GM23338 (cell line): ENCODE measurements at regions not wholly inside any gene's neighbourhood (a gene's known extent, or its start where the extent isn't known, plus 50 kb on each side); places are given as distances from the start of the nearest gene placed in this dataset.

Experiments
- ATAC-seq: fragments of 200-7000 bp; cut with Tn5 transposase; 3 replicates; pipeline ENCODE4 v1.9.1; 2020
- DNase-seq: peaks from one replicate; pipeline ENCODE4 v3.0.0-alpha.2; 2015; ENCODE audit warnings: low spot score
- H2AFZ ChIP-seq: fragments of 200-600 bp; sonication (generic); 2 replicates; pipeline ENCODE4 v1.8.0; 2016; ENCODE audit warnings: antibody characterized with exemption, mild to moderate bottlenecking, moderate library complexity
- H3F3A ChIP-seq: fragments of 200-600 bp; sonication (generic); replicated peaks from 2 replicates; pipeline ENCODE4 v1.8.0; 2017; ENCODE audit warnings: antibody characterized with exemption, mixed run types, low read depth
- H3K27ac ChIP-seq: fragments of 200-600 bp; sonication (generic); 2 replicates; pipeline ENCODE4 v1.6.1; 2016; ENCODE audit warnings: low read depth
- H3K27me3 ChIP-seq: fragments of 200-600 bp; sonication (generic); 2 replicates; pipeline ENCODE4 v1.8.0; 2016; ENCODE audit warnings: mild to moderate bottlenecking, mixed run types, moderate library complexity; ENCODE audit not compliant: insufficient read depth
- H3K36me3 ChIP-seq: fragments of 200-600 bp; sonication (generic); 2 replicates; pipeline ENCODE4 v1.8.0; 2016; ENCODE audit warnings: mild to moderate bottlenecking; ENCODE audit not compliant: insufficient read depth
- H3K4me1 ChIP-seq: fragments of 200-600 bp; sonication (generic); 2 replicates; pipeline ENCODE4 v1.8.0; 2016; ENCODE audit warnings: mild to moderate bottlenecking, moderate library complexity; ENCODE audit not compliant: insufficient read depth
- H3K4me2 ChIP-seq: fragments of 200-600 bp; sonication (generic); 2 replicates; pipeline ENCODE4 v1.7.1; 2017; ENCODE audit warnings: mixed run types
- H3K4me3 ChIP-seq: fragments of 200-600 bp; sonication (generic); 2 replicates; pipeline ENCODE4 v1.6.1; 2016; ENCODE audit warnings: mixed run types
- H3K79me2 ChIP-seq: fragments of 200-600 bp; sonication (generic); replicated peaks from 2 replicates; pipeline ENCODE4 v1.8.0; 2017; ENCODE audit warnings: mild to moderate bottlenecking; ENCODE audit not compliant: insufficient read depth
- H3K9me2 ChIP-seq: fragments of 200-600 bp; sonication (generic); 2 replicates; pipeline ENCODE4 v1.8.0; 2017; ENCODE audit not compliant: insufficient read depth
- H4K20me1 ChIP-seq: fragments of 200-600 bp; sonication (generic); replicated peaks from 2 replicates; pipeline ENCODE4 v1.8.0; 2017; ENCODE audit warnings: mild to moderate bottlenecking; ENCODE audit not compliant: insufficient read depth
- H3K27ac Mint-ChIP-seq: 2 replicates; pipeline ENCODE4 v1.8.0; 2020; ENCODE audit warnings: inconsistent platforms, mild to moderate bottlenecking, moderate library complexity, mixed read lengths
- H3K27me3 Mint-ChIP-seq: 3 replicates; pipeline ENCODE4 v1.8.0; 2022; ENCODE audit warnings: low read depth, mild to moderate bottlenecking, moderate library complexity, mixed read lengths, inconsistent platforms; ENCODE audit not compliant: insufficient read depth, poor library complexity
- H3K36me3 Mint-ChIP-seq: 3 replicates; pipeline ENCODE4 v1.8.0; 2021; ENCODE audit warnings: low read depth, mild to moderate bottlenecking, inconsistent platforms, moderate library complexity, mixed read lengths
- H3K4me1 Mint-ChIP-seq: 3 replicates; pipeline ENCODE4 v1.8.0; 2020; ENCODE audit warnings: mild to moderate bottlenecking, inconsistent platforms, mixed read lengths
- H3K4me3 Mint-ChIP-seq: 3 replicates; pipeline ENCODE4 v1.8.0; 2021; ENCODE audit warnings: moderate library complexity, mild to moderate bottlenecking, inconsistent platforms, mixed read lengths
- H3K9me3 Mint-ChIP-seq: 3 replicates; pipeline ENCODE4 v1.8.0; 2020; ENCODE audit warnings: moderate library complexity, mild to moderate bottlenecking, inconsistent platforms, mixed read lengths
- JUNB ChIP-seq: IDR thresholded peaks from one replicate; pipeline ENCODE4 v1.6.1; 2016; ENCODE audit warnings: antibody characterized with exemption; ENCODE audit not compliant: unreplicated experiment
- POLR2AphosphoS5 ChIP-seq: IDR thresholded peaks from 2 replicates; pipeline ENCODE4 v1.6.1; 2016; ENCODE audit warnings: antibody characterized with exemption, low read depth
- ZNF114 ChIP-seq: fragments of 250-450 bp; sonication (Bioruptor Pico); IDR thresholded peaks from 2 replicates; pipeline ENCODE4 v1.5.0; 2020; ENCODE audit warnings: mild to moderate bottlenecking, moderate library complexity
- ZNF331 ChIP-seq: fragments of 250-450 bp; sonication (Bioruptor Pico); IDR thresholded peaks from 2 replicates; pipeline ENCODE4 v1.5.0; 2020; ENCODE audit warnings: low read depth, mild to moderate bottlenecking, moderate library complexity
- TF ChIP-seq, protein P1 (sequence below): IDR thresholded peaks from one replicate; pipeline ENCODE4 v1.6.1; 2018; ENCODE audit warnings: antibody characterized with exemption; ENCODE audit not compliant: unreplicated experiment
- TF ChIP-seq, protein P2 (sequence below): fragments of 250-450 bp; sonication (Bioruptor Pico); IDR thresholded peaks from 2 replicates; pipeline ENCODE4 v1.5.0; 2020; ENCODE audit warnings: mild to moderate bottlenecking, moderate library complexity

DNA sequence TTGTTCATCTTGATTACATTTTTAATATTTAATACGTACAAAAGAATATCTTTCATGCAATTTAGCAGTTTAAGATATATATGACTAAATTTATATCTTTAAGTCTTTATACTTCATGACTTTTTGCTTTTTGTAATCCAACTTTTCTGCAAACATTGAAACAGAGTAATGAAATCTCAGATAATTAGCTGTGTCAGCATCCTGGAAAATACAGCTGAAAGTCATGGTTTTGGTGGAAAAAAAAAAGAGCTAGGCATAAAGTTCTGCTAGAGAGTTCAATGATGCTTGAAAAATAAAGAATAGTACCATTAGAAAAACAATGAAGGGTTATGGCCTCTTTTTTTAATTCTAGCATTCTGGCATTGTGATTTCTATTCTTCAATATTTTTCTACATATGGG, 387.4 kb upstream of the ROBO2 start:
- no peaks in the 10 kb centered on the region for H4K20me1 ChIP-seq
- H2AFZ ChIP-seq: no peak overlapping the region
- H3K27ac ChIP-seq: no peak overlapping the region
- no peaks in the 10 kb centered on the region for H3K36me3 Mint-ChIP-seq
- no peaks in the 10 kb centered on the region for H3K9me2 ChIP-seq
- H3K9me3 Mint-ChIP-seq: no peaks in the 10 kb centered on the region
- H3K4me1 Mint-ChIP-seq: peaks cover 33% of the 10 kb centered on the region
- peaks cover 13% of the 10 kb centered on the region for H3K27me3 ChIP-seq
- no peaks in the 10 kb centered on the region for H3K36me3 ChIP-seq
- no peak overlapping the region for H3K4me2 ChIP-seq
- no peaks in the 10 kb centered on the region for H3K79me2 ChIP-seq
- no peak overlapping the region for H3K4me3 Mint-ChIP-seq
- H3K27ac Mint-ChIP-seq: no peak overlapping the region
- no peak for TF ChIP-seq ZNF114
- TF ChIP-seq, protein P1, sequence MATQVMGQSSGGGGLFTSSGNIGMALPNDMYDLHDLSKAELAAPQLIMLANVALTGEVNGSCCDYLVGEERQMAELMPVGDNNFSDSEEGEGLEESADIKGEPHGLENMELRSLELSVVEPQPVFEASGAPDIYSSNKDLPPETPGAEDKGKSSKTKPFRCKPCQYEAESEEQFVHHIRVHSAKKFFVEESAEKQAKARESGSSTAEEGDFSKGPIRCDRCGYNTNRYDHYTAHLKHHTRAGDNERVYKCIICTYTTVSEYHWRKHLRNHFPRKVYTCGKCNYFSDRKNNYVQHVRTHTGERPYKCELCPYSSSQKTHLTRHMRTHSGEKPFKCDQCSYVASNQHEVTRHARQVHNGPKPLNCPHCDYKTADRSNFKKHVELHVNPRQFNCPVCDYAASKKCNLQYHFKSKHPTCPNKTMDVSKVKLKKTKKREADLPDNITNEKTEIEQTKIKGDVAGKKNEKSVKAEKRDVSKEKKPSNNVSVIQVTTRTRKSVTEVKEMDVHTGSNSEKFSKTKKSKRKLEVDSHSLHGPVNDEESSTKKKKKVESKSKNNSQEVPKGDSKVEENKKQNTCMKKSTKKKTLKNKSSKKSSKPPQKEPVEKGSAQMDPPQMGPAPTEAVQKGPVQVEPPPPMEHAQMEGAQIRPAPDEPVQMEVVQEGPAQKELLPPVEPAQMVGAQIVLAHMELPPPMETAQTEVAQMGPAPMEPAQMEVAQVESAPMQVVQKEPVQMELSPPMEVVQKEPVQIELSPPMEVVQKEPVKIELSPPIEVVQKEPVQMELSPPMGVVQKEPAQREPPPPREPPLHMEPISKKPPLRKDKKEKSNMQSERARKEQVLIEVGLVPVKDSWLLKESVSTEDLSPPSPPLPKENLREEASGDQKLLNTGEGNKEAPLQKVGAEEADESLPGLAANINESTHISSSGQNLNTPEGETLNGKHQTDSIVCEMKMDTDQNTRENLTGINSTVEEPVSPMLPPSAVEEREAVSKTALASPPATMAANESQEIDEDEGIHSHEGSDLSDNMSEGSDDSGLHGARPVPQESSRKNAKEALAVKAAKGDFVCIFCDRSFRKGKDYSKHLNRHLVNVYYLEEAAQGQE: no peak
- TF ChIP-seq JUNB: no peak
- no peak for TF ChIP-seq POLR2AphosphoS5
- TF ChIP-seq, protein P2, sequence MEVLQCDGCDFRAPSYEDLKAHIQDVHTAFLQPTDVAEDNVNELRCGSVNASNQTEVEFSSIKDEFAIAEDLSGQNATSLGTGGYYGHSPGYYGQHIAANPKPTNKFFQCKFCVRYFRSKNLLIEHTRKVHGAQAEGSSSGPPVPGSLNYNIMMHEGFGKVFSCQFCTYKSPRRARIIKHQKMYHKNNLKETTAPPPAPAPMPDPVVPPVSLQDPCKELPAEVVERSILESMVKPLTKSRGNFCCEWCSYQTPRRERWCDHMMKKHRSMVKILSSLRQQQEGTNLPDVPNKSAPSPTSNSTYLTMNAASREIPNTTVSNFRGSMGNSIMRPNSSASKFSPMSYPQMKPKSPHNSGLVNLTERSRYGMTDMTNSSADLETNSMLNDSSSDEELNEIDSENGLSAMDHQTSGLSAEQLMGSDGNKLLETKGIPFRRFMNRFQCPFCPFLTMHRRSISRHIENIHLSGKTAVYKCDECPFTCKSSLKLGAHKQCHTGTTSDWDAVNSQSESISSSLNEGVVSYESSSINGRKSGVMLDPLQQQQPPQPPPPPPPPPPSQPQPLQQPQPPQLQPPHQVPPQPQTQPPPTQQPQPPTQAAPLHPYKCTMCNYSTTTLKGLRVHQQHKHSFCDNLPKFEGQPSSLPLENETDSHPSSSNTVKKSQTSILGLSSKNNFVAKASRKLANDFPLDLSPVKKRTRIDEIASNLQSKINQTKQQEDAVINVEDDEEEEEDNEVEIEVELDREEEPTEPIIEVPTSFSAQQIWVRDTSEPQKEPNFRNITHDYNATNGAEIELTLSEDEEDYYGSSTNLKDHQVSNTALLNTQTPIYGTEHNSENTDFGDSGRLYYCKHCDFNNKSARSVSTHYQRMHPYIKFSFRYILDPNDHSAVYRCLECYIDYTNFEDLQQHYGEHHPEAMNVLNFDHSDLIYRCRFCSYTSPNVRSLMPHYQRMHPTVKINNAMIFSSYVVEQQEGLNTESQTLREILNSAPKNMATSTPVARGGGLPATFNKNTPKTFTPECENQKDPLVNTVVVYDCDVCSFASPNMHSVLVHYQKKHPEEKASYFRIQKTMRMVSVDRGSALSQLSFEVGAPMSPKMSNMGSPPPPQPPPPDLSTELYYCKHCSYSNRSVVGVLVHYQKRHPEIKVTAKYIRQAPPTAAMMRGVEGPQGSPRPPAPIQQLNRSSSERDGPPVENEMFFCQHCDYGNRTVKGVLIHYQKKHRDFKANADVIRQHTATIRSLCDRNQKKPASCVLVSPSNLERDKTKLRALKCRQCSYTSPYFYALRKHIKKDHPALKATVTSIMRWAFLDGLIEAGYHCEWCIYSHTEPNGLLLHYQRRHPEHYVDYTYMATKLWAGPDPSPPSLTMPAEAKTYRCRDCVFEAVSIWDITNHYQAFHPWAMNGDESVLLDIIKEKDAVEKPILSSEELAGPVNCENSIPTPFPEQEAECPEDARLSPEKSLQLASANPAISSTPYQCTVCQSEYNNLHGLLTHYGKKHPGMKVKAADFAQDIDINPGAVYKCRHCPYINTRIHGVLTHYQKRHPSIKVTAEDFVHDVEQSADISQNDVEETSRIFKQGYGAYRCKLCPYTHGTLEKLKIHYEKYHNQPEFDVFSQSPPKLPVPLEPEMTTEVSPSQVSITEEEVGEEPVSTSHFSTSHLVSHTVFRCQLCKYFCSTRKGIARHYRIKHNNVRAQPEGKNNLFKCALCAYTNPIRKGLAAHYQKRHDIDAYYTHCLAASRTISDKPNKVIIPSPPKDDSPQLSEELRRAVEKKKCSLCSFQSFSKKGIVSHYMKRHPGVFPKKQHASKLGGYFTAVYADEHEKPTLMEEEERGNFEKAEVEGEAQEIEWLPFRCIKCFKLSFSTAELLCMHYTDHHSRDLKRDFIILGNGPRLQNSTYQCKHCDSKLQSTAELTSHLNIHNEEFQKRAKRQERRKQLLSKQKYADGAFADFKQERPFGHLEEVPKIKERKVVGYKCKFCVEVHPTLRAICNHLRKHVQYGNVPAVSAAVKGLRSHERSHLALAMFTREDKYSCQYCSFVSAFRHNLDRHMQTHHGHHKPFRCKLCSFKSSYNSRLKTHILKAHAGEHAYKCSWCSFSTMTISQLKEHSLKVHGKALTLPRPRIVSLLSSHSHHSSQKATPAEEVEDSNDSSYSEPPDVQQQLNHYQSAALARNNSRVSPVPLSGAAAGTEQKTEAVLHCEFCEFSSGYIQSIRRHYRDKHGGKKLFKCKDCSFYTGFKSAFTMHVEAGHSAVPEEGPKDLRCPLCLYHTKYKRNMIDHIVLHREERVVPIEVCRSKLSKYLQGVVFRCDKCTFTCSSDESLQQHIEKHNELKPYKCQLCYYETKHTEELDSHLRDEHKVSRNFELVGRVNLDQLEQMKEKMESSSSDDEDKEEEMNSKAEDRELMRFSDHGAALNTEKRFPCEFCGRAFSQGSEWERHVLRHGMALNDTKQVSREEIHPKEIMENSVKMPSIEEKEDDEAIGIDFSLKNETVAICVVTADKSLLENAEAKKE (CRISPR knock-in tag): no peak
- TF ChIP-seq ZNF331 (CRISPR knock-in tag): no peak
- no peaks in the 10 kb centered on the region for H3K4me1 ChIP-seq
- H3K4me3 ChIP-seq: no peak overlapping the region
- no peak for ATAC-seq
- H3F3A ChIP-seq: no peaks in the 10 kb centered on the region
- H3K27me3 Mint-ChIP-seq: peaks cover 7% of the 10 kb centered on the region
- DNase-seq: no peak
